Smooth muscle cell (in vitro differentiated cells): ENCODE measurements at regions not wholly inside any gene's neighbourhood (a gene's known extent, or its start where the extent isn't known, plus 50 kb on each side); places are given as distances from the start of the nearest gene placed in this dataset.

ENCODE experiments used
- DNase-seq: peaks from one replicate; lab custom pipeline; 2025; ENCODE audit not compliant: unreplicated experiment; lab: John Stamatoyannopoulos, UW
- H2AFZ ChIP-seq: fragments of 200-600 bp; sonication (generic); 2 replicates; pipeline ENCODE4 v1.6.0; 2016; ENCODE audit warnings: antibody characterized with exemption, low read depth, mild to moderate bottlenecking
- H3F3A ChIP-seq: fragments of 200-600 bp; sonication (generic); 2 replicates; pipeline ENCODE4 v1.6.0; 2017; ENCODE audit warnings: antibody characterized with exemption, low read depth
- H3K27ac ChIP-seq: fragments of 200-600 bp; sonication (generic); 2 replicates; pipeline ENCODE4 v1.5.1; 2016; ENCODE audit warnings: low read depth, mild to moderate bottlenecking
- H3K27me3 ChIP-seq: fragments of 200-600 bp; sonication (generic); 2 replicates; pipeline ENCODE4 v1.6.1; 2016; ENCODE audit warnings: low read depth, mild to moderate bottlenecking
- H3K36me3 ChIP-seq: fragments of 200-600 bp; sonication (generic); 2 replicates; pipeline ENCODE4 v1.5.1; 2016; ENCODE audit warnings: low read depth
- H3K4me1 ChIP-seq: fragments of 200-600 bp; sonication (generic); 2 replicates; pipeline ENCODE4 v1.5.1; 2016; ENCODE audit warnings: low read depth
- H3K4me2 ChIP-seq: fragments of 200-600 bp; sonication (generic); 2 replicates; pipeline ENCODE4 v1.6.0; 2016; ENCODE audit warnings: mild to moderate bottlenecking
- H3K4me3 ChIP-seq: fragments of 200-600 bp; sonication (generic); 2 replicates; pipeline ENCODE4 v1.5.1; 2016; ENCODE audit warnings: mild to moderate bottlenecking
- H3K79me2 ChIP-seq: fragments of 200-600 bp; sonication (generic); 2 replicates; pipeline ENCODE4 v1.6.0; 2016; ENCODE audit warnings: low read depth, mild to moderate bottlenecking
- H3K9ac ChIP-seq: fragments of 200-600 bp; sonication (generic); 2 replicates; pipeline ENCODE4 v1.6.0; 2016; ENCODE audit warnings: low read depth
- H3K9me3 ChIP-seq: fragments of 200-600 bp; sonication (generic); replicated peaks from 2 replicates; pipeline ENCODE4 v1.5.1; 2016; ENCODE audit warnings: low read depth
- H4K20me1 ChIP-seq: fragments of 200-600 bp; sonication (generic); 2 replicates; pipeline ENCODE4 v1.6.0; 2016; ENCODE audit warnings: low read depth
- CTCF ChIP-seq: fragments of 200-600 bp; sonication (generic); IDR thresholded peaks from 2 replicates; pipeline ENCODE4 v1.5.1; 2017; ENCODE audit warnings: borderline replicate concordance, mild to moderate bottlenecking, antibody characterized with exemption; ENCODE audit not compliant: insufficient read depth, poor library complexity, severe bottlenecking
- WGBS: methylation state at CpG from one replicate; pipeline ENCODE4 v1.1.7; 2016; ENCODE audit warnings: low lambda C conversion rate; 5-methylcytosine and 5-hydroxymethylcytosine counted together

- no peak overlapping the region for H3K9ac ChIP-seq
Observed at GRCh38 chr4:179631321-179631720, 2189.1 kb upstream of the AGA start.

GRCh38 chr4:179634862-179635261 is 2192.6 kb upstream of the AGA start:
- TF ChIP-seq CTCF: no peak
- H3K27me3 ChIP-seq: no peaks in the 10 kb centered on the region
- H3K9me3 ChIP-seq: no peaks in the 10 kb centered on the region
- no peak overlapping the region for H3K4me3 ChIP-seq
- no peaks in the 10 kb centered on the region for H3F3A ChIP-seq
- DNase-seq: no peak
- 83% methylated on average over 3 of the region's 3 CpGs for WGBS
- H3K9ac ChIP-seq: no peak overlapping the region
- H3K79me2 ChIP-seq: no peaks in the 10 kb centered on the region
- no peaks in the 10 kb centered on the region for H3K36me3 ChIP-seq
- no peaks in the 10 kb centered on the region for H4K20me1 ChIP-seq
- H2AFZ ChIP-seq: no peak overlapping the region
- H3K4me2 ChIP-seq: no peak overlapping the region
- H3K27ac ChIP-seq: no peak overlapping the region
- H3K4me1 ChIP-seq: no peaks in the 10 kb centered on the region

More at GRCh38 chr4:179631321-179631720, 2189.1 kb upstream of the AGA start:
- no peaks in the 10 kb centered on the region for H3K4me1 ChIP-seq
- H4K20me1 ChIP-seq: no peaks in the 10 kb centered on the region
- TF ChIP-seq CTCF: no peak
- DNase-seq: no peak
- H3K4me2 ChIP-seq: no peak overlapping the region
- H3K27ac ChIP-seq: no peak overlapping the region
- H3K4me3 ChIP-seq: no peak overlapping the region
- H2AFZ ChIP-seq: no peak overlapping the region
- no peaks in the 10 kb centered on the region for H3K79me2 ChIP-seq
- H3K36me3 ChIP-seq: no peaks in the 10 kb centered on the region
- H3F3A ChIP-seq: no peaks in the 10 kb centered on the region
- no peaks in the 10 kb centered on the region for H3K9me3 ChIP-seq
- no peaks in the 10 kb centered on the region for H3K27me3 ChIP-seq

GRCh38 chr4:179662522-179662921 is 2220.3 kb upstream of the AGA start:
- Histone ChIP-seq H4K20me1 (no peaks in the 10 kb centered on the region), H3K9me3 (no peaks in the 10 kb centered on the region), H3K9ac (no peak overlapping the region), H3K36me3 (no peaks in the 10 kb centered on the region), H3K4me2 (no peak overlapping the region), H3K4me1 (no peaks in the 10 kb centered on the region), H3K79me2 (no peaks in the 10 kb centered on the region), H3K27me3 (no peaks in the 10 kb centered on the region), H2AFZ (no peak overlapping the region), H3F3A (no peaks in the 10 kb centered on the region), H3K4me3 (no peak overlapping the region), H3K27ac (no peak overlapping the region)
- DNase-seq: no peak
- TF ChIP-seq CTCF: no peak

GRCh38 chr4:179663641-179664429 is 2221.6 kb upstream of the AGA start:
- TF ChIP-seq CTCF: no peak
- H3K9ac ChIP-seq: no peak overlapping the region
- no peak overlapping the region for H3K4me2 ChIP-seq
- no peak overlapping the region for H2AFZ ChIP-seq
- no peaks in the 10 kb centered on the region for H4K20me1 ChIP-seq
- DNase-seq: no peak
- no peaks in the 10 kb centered on the region for H3F3A ChIP-seq
- H3K79me2 ChIP-seq: no peaks in the 10 kb centered on the region
- H3K27me3 ChIP-seq: no peaks in the 10 kb centered on the region
- H3K4me3 ChIP-seq: no peak overlapping the region
- H3K36me3 ChIP-seq: no peaks in the 10 kb centered on the region
- no peaks in the 10 kb centered on the region for H3K9me3 ChIP-seq
- WGBS: 98% methylated on average over 4 of the region's 6 CpGs
- H3K27ac ChIP-seq: no peak overlapping the region
- H3K4me1 ChIP-seq: no peaks in the 10 kb centered on the region
